C4-2B (cell line): ENCODE measurements at regions not wholly inside any gene's neighbourhood (a gene's known extent, or its start where the extent isn't known, plus 50 kb on each side); places are given as distances from the start of the nearest gene placed in this dataset.

Experiments
- ZFX ChIP-seq: fragments of 450-650 bp; IDR thresholded peaks from 2 replicates; pipeline ENCODE4 v1.6.1; 2017
- TF ChIP-seq, protein P1 (sequence below): fragments of 450-650 bp; conservative IDR thresholded peaks from 2 replicates; pipeline ENCODE4 v1.5.1; 2017; ENCODE audit warnings: mild to moderate bottlenecking

DNA sequence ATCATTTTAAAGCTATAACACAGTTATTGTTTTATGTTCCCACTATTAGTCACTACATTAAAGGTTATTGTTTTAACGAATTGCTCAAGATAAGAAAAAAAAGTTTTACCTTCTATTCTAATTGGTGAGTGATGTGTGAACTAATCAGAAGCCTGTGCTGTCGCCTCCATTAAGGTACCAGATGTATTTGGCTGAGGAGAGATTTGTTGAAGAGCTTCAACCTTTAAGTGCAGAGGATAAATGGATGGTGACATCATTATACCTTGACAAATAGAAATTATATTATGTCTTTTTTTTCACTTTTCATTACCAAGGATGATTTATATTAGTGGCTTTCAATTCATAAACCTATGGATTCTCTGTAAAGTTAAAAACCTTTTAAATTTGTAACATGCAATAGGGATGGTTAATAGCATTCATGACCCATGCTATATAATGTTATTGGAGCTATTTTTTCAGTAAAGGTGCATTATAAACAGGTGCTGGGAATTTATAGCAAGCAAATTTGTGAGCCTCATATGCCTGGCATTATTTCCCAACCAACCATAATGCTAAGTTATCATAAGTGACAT lies 97.0 kb upstream of the NPVF start:
- TF ChIP-seq, protein P1, sequence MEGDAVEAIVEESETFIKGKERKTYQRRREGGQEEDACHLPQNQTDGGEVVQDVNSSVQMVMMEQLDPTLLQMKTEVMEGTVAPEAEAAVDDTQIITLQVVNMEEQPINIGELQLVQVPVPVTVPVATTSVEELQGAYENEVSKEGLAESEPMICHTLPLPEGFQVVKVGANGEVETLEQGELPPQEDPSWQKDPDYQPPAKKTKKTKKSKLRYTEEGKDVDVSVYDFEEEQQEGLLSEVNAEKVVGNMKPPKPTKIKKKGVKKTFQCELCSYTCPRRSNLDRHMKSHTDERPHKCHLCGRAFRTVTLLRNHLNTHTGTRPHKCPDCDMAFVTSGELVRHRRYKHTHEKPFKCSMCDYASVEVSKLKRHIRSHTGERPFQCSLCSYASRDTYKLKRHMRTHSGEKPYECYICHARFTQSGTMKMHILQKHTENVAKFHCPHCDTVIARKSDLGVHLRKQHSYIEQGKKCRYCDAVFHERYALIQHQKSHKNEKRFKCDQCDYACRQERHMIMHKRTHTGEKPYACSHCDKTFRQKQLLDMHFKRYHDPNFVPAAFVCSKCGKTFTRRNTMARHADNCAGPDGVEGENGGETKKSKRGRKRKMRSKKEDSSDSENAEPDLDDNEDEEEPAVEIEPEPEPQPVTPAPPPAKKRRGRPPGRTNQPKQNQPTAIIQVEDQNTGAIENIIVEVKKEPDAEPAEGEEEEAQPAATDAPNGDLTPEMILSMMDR = no peak
- TF ChIP-seq ZFX = no peak
